ENCODE measurements at regions not wholly inside any gene's neighbourhood (a gene's known extent, or its start where the extent isn't known, plus 50 kb on each side); places are given as distances from the start of the nearest gene placed in this dataset.
"Not testable (repeated sequence)": the region's sequence is repeated elsewhere in the genome, so short reads cannot be mapped to it uniquely, and the experiment has no call there.

DNA sequence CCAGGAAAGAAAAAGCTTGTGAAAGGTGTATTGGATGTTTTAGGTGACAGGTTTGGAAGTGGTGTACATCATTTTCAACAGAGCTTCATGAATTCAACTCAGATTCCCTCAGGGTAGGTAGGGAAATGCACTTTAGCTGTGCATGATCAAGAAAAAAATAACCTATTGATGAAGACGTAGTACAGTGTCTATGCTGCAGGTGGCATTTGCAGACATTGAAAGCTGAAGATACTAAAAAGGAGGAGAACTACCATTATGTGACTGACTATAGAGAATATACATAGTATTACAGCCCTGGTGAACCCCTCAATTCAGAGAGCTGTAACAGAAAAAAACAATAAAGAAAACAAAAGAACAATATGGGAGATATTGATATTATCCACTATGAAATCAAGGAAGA lies 2344.7 kb upstream of the ACO1 start:
- TF ChIP-seq, protein P1, sequence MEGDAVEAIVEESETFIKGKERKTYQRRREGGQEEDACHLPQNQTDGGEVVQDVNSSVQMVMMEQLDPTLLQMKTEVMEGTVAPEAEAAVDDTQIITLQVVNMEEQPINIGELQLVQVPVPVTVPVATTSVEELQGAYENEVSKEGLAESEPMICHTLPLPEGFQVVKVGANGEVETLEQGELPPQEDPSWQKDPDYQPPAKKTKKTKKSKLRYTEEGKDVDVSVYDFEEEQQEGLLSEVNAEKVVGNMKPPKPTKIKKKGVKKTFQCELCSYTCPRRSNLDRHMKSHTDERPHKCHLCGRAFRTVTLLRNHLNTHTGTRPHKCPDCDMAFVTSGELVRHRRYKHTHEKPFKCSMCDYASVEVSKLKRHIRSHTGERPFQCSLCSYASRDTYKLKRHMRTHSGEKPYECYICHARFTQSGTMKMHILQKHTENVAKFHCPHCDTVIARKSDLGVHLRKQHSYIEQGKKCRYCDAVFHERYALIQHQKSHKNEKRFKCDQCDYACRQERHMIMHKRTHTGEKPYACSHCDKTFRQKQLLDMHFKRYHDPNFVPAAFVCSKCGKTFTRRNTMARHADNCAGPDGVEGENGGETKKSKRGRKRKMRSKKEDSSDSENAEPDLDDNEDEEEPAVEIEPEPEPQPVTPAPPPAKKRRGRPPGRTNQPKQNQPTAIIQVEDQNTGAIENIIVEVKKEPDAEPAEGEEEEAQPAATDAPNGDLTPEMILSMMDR (conservative IDR thresholded peaks at IDR 0.05; ENCODE audit: control insufficient read depth, insufficient read depth, low read depth, low read length): no peak
- H3K4me3 ChIP-seq (ENCODE audit: control insufficient read depth, low read depth, low read length): no peak overlapping the region
- no peak for DNase-seq (ENCODE audit: low read depth)

DNA sequence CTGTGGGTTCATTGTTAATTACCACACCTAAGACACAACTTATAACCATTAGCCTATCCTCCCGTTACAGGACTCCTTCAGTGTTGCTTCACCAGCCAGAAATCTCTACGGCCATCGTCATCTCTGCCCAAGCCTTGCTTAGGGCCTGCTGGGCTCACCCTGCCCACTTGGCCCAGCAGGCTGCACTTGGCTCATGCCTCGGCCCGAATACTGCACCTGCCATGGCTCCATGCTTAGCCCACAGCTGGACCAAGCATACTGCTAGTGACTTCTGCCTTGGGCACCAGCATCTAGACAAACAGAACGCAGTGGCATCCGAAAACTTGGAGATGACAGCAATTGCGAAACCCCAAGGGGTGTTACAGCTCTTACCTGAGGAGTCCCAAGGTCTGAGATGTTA lies 2336.0 kb upstream of the ACO1 start:
- TF ChIP-seq, protein P1 (conservative IDR thresholded peaks at IDR 0.05; ENCODE audit: control insufficient read depth, insufficient read depth, low read depth, low read length): no peak
- no peak overlapping the region for H3K4me3 ChIP-seq (ENCODE audit: control insufficient read depth, low read depth, low read length)
- no peak for DNase-seq (ENCODE audit: low read depth)

DNA sequence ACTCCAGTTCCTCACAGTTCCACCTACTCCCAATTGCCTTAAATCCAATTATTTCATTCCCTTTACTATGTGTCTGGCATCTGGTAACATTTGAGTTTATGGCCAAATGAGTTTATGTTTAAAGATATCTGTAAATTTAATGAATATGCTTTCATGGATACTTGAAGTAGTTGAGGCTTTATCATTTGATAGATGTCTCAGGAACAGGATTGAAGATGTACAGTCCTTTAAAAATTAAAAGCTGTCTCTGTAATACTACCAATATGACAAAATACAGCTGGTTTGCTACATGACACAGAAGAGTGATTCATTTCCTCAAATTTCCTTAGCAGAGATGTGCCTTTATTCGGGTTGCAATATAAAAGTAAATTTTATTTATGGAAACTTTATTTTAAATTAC lies 2326.0 kb upstream of the ACO1 start:
- H3K4me3 ChIP-seq (ENCODE audit: control insufficient read depth, low read depth, low read length): no peak overlapping the region
- no peak for DNase-seq (ENCODE audit: low read depth)
- TF ChIP-seq, protein P1 (conservative IDR thresholded peaks at IDR 0.05; ENCODE audit: control insufficient read depth, insufficient read depth, low read depth, low read length): no peak

DNA sequence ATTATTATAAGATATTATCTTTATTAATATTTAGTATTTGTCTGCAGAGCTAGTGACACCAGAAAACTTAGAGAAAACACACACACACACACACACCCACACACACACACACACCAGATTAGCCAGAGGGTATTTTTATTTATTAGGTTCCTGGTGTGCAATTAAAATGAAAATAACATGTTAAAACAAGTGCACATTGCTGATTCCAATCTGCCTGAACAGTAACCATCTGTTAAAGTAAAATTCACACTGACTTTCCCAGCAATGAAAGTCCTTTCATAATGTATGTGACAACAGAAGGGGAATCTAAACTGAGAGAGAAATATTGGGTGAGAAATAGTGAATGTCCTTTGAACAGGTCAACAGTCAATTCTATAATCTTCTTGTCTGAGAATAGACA lies 2323.5 kb upstream of the ACO1 start:
- no peak for DNase-seq (ENCODE audit: low read depth)
- H3K4me3 ChIP-seq (ENCODE audit: control insufficient read depth, low read depth, low read length): no peak overlapping the region

DNA sequence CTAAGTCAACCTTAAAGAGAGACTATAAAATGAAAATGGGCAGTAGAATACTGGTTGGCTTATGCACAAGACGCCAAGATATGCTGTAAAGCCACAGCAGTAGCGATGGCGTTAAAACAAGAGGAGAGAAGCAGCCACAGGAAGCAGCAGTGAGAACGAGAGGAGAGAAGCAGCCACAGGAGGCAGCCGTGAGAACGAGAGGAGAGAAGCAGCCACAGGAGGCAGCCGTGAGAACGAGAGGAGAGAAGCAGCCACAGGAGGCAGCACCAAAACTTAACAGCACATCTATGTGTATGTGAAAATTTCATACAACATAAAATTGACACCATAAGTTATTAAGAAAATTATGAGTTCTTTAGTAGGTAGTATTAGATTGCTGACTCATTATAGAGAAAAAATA lies 2318.6 kb upstream of the ACO1 start:
- no peak for DNase-seq (ENCODE audit: low read depth)
- H3K4me3 ChIP-seq (ENCODE audit: control insufficient read depth, low read depth, low read length): no peak overlapping the region
- TF ChIP-seq, protein P1 (conservative IDR thresholded peaks at IDR 0.05; ENCODE audit: control insufficient read depth, insufficient read depth, low read depth, low read length): no peak

More for the DNA sequence above, 2323.5 kb upstream of the ACO1 start:
- TF ChIP-seq, protein P1 (conservative IDR thresholded peaks at IDR 0.05; ENCODE audit: control insufficient read depth, insufficient read depth, low read depth, low read length): no peak

DNA sequence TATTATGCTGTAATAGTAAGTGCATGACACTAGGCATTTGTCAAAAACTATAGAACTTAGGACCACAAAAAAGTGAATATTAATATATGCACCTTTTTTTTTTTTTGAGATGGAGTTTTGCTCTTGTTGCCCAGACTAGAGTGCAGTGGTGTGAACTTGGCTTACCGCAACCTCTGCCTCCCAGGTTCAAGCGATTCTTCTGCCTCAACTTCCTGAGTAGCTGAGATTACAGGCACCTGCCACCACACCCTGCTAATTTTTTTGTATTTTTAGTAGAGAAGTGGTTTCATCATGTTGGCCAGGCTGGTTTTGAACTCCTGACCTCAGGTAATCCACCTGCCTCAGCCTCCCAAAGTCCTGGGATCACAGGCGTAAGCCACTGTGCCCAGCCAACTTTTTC lies 2315.2 kb upstream of the ACO1 start:
- not testable (repeated sequence) for H3K4me3 ChIP-seq (ENCODE audit: control insufficient read depth, low read depth, low read length); DNase-seq (ENCODE audit: low read depth)

DNA sequence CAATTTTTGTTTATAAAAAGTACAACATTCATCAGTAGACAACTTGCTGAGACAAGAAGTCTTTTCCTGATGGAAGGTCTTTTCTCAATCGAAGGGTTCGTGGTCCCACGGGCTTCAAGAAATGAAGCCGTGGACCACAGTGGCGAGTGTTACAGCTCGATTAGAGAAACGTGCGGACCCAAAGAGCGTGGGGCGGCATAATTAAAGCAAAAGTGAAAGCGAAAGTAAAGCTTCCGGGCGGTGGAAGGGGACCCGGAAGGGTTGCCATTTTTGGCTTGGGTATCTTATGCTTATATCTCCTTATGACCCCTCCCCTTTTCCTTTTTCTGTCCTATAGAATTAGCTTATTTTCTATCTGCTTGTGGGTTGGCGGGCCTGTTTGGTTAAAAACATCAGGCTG lies 2309.4 kb upstream of the ACO1 start:
- TF ChIP-seq, protein P1 (conservative IDR thresholded peaks at IDR 0.05; ENCODE audit: control insufficient read depth, insufficient read depth, low read depth, low read length): no peak
- no peak overlapping the region for H3K4me3 ChIP-seq (ENCODE audit: control insufficient read depth, low read depth, low read length)
- no peak for DNase-seq (ENCODE audit: low read depth)
